GM12892 (cell line): ENCODE measurements at regions not wholly inside any gene's neighbourhood (a gene's known extent, or its start where the extent isn't known, plus 50 kb on each side); places are given as distances from the start of the nearest gene placed in this dataset.

ENCODE experiments used
- POLR2A ChIP-seq: IDR thresholded peaks from 2 replicates; pipeline ENCODE4 v1.6.1; 2011; ENCODE audit warnings: low read depth, low read length, control low read depth
- POLR2AphosphoS5 ChIP-seq: IDR thresholded peaks from 2 replicates; pipeline ENCODE4 v1.6.1; 2011; ENCODE audit warnings: low read depth, low read length, control low read depth
- TAF1 ChIP-seq: IDR thresholded peaks from 2 replicates; pipeline ENCODE4 v1.6.1; 2011; ENCODE audit warnings: low read depth, mild to moderate bottlenecking, control low read depth, low read length, borderline replicate concordance

- TF ChIP-seq POLR2A (no peak), POLR2AphosphoS5 (no peak), TAF1 (no peak)
Measured at GRCh38 chr10:58985216-58985615, 191.2 kb upstream of the PHYHIPL start.
